ENCODE measurements at regions not wholly inside any gene's neighbourhood (a gene's known extent, or its start where the extent isn't known, plus 50 kb on each side); places are given as distances from the start of the nearest gene placed in this dataset.
A peak's percentile ranks its signal among the peaks of the same experiment; 100 is the strongest.

DNA sequence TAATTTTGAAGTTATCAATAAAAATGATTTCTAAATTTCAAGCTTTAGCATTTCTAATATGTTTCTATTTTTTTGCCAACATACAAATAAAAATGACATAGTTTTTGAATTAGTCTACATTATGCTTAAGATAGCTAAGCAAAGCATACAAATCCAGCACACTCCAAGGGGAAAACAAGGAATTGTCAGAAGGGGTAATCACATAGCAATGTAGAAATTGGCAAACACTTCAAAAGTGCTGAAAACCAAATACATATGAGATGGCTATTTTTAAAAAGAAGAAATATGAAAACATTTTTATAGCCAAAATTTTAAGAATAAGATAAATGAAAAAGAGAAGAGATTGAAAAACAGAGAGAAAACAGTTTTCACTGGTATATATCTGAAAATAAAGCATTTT is 308.0 kb downstream of the SLC6A15 start:
- no peak overlapping the region for H3K4me3 ChIP-seq (replicated peaks; ENCODE audit: low read depth, low read length)
- no peak for TF ChIP-seq CTCF (IDR thresholded peaks at IDR 0.05; ENCODE audit: low read depth, low read length, missing control alignments)
- no peak for DNase-seq (ENCODE audit: extremely low read depth, low read depth)

GRCh38 chr12:84603484-84604248 is 308.9 kb downstream of the SLC6A15 start:
- no peak for DNase-seq (ENCODE audit: extremely low read depth, low read depth)
- H3K4me3 ChIP-seq (replicated peaks; ENCODE audit: low read depth, low read length): no peak overlapping the region
- no peak for TF ChIP-seq CTCF (IDR thresholded peaks at IDR 0.05; ENCODE audit: low read depth, low read length, missing control alignments)

GRCh38 chr12:84601483-84601882 is 311.1 kb downstream of the SLC6A15 start:
- no peak for DNase-seq (ENCODE audit: extremely low read depth, low read depth)
- TF ChIP-seq CTCF (IDR thresholded peaks at IDR 0.05; ENCODE audit: low read depth, low read length, missing control alignments): no peak
- H3K4me3 ChIP-seq (replicated peaks; ENCODE audit: low read depth, low read length): no peak overlapping the region

GRCh38 chr12:84599539-84599938 is 313.1 kb downstream of the SLC6A15 start:
- no peak for TF ChIP-seq CTCF (IDR thresholded peaks at IDR 0.05; ENCODE audit: low read depth, low read length, missing control alignments)
- DNase-seq (ENCODE audit: extremely low read depth, low read depth): peak; percentile 56
- H3K4me3 ChIP-seq (replicated peaks; ENCODE audit: low read depth, low read length): no peak overlapping the region

GRCh38 chr12:84596266-84596665 is 316.3 kb downstream of the SLC6A15 start:
- no peak for TF ChIP-seq CTCF (IDR thresholded peaks at IDR 0.05; ENCODE audit: low read depth, low read length, missing control alignments)
- DNase-seq (ENCODE audit: extremely low read depth, low read depth): no peak
- H3K4me3 ChIP-seq (replicated peaks; ENCODE audit: low read depth, low read length): no peak overlapping the region

- TF ChIP-seq CTCF (IDR thresholded peaks at IDR 0.05; ENCODE audit: low read depth, low read length, missing control alignments): no peak
- H3K4me3 ChIP-seq (replicated peaks; ENCODE audit: low read depth, low read length): no peak overlapping the region
- DNase-seq (ENCODE audit: extremely low read depth, low read depth): no peak
Measured at GRCh38 chr12:84594157-84594556, 318.4 kb downstream of the SLC6A15 start.
